GM19351 (cell line): ENCODE measurements at regions not wholly inside any gene's neighbourhood (a gene's known extent, or its start where the extent isn't known, plus 50 kb on each side); places are given as distances from the start of the nearest gene placed in this dataset.
"Not testable (repeated sequence)": the region's sequence is repeated elsewhere in the genome, so short reads cannot be mapped to it uniquely, and the experiment has no call there.

Experiments
- ATAC-seq: cut with Tn5 transposase; IDR thresholded peaks from one replicate; pipeline ENCODE4 v1.9.1; 2021; ENCODE audit warnings: mild to moderate bottlenecking, moderate library complexity; ENCODE audit not compliant: unreplicated experiment

- no peak for ATAC-seq
Measured at GRCh38 chr2:215833531-215834162, 179.7 kb downstream of the MREG start.

DNA sequence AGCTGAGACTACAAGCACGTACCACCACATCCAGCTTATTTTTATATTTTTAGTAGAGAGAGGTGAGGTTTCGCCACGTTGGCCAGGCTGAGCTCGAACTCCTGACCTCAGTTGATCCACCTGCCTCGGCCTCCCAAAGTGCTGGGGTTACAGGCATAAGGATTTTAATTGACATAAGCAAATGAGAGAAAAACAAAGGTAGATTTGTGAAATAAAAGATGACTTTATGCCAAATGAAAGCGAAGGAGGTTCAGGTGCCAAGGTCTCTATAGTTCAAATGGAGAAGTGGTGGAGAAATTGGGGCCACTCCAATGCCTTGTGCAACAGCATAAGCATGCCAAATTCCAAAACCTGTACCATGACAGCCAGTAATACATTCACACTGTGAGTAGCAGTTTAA is 180.6 kb downstream of the MREG start:
- no peak for ATAC-seq

DNA sequence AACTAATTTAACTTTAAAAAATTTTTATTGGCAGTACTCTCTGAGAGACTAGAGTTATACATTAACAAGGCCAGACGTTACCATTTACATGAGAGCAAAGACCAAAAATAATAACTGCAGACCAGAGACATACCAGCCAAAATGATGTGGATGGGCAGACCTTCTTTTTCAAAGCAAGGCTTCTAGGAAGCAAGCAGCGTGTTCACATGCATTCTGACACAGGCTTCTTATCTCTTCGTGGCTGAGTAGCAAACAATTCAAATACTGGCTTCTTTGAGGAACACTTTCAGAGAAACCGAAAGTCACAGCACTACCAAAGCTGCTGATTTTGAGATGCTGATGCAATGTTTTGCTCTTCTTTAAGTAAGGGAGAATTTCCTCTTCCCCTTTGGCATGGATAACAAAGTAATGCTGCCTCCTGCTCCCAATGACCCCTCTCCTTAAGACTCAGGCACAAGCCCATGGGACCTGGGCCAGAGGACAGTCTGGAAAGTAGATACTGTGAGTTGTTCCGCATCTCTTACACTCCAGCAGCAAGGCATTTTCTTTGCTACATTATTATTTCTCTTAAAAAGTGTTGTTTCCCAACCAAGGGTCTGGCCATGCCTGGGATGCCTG is 181.9 kb downstream of the MREG start:
- ATAC-seq, result peak; percentile 49

DNA sequence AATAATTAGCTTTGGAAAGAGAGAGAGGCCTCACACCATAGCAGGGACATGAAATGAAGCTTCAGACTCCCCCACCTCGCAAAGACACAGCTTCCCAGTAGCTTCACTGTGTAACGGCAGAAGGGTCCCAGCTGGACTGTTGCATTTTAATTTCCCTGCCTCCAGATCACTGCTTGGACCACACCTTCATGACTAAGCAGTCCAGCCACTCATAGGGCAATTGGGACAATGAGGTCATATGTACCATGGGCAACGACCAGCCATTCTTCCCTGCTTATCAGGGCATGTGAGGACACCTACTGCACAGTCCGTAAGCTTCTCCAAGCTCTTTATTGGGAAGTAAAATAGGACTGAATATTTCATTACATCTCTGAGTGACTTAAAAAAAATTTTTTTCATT is 183.0 kb downstream of the MREG start:
- no peak for ATAC-seq

GRCh38 chr2:215829261-215829660 is 184.1 kb downstream of the MREG start:
- ATAC-seq, result no peak

GRCh38 chr2:215828528-215829184 is 184.7 kb downstream of the MREG start:
- peak; percentile 92 for ATAC-seq

DNA sequence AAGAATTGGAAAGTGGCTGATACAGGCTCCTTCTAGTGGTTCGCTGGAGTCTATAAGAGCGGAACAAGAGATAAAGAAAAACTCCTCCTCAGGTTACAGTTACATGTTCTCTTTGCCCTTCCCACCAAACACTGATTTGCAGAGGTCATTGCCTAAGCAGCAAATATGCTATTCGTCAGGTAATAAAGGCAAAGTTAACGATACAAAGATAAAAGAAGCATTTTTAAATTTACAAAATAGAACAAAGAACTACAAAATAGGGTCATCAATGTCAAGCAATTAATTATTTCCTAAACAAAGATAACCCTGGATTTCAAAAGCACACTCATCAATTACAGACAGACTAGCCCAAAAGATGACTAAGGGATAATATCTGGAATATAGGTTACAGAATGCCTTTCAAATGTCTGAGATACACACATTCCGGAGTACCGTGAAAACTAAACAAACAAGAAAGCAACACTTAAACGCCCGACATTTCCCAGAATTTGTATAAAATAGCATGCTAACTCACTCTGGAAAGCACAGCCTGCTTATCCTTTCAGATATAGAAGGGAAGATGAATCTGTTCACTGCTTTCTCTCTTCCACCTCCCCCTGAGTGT is 186.4 kb downstream of the MREG start:
- no peak for ATAC-seq

DNA sequence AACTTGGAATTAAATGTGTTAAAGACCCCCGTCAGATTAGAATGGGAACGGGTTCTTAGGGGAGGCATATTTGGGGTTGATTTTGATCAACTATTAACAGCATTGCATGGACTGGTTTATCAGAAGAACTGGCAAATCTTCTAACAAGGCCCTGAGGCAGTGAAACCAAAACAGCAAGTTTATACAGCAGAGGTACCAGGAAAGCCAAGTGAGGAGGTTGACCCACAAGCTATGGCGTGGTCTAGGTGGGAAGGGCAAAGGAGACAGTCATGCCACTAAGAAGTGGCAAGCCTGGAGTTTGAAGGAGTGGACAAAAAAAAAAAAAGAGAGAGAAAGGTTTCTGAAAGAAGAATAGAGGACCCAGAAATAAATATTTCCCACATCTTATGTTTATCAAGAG is 187.0 kb downstream of the MREG start:
- ATAC-seq, result no peak

GRCh38 chr2:215825707-215826106 is 187.6 kb downstream of the MREG start:
- ATAC-seq, result no peak

DNA sequence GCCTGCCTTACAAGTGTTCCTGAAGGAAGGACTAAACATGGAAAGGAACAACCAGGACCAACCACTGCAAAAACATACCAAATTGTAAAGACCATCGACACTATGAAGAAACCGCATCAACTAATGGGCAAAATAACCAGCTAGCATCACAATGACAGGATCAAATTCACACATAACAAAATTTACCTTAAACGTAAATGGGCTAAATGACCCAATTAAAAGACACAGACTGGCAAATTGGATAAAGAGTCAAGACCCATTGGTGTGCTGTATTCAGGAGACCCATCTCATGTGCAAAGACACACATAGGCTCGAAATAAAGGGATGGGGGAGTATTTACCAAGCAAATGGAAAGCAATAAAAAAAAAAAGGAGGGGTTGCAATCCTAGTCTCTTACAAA is 192.1 kb downstream of the MREG start:
- not testable (repeated sequence) for ATAC-seq

DNA sequence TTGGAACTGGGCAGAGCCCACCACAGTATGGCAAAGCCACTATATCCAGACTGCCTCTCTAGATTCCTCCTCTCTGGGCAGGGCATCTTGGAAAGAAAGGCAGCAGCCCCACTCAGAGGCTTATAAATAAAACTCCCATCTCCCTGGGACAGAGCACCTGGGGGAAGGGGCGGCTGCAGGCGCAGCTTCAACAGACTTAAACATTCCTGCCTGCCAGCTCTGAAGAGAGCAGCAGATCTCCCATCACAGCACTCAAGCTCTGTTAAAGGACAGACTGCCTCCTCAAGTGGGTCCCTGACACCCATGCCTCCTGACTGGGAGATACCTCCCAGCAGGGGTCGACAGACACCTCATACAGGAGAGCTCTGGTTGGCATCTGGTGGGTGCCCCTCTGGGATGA is 193.6 kb downstream of the MREG start:
- ATAC-seq, result not testable (repeated sequence)

GRCh38 chr2:215817046-215817445 is 196.3 kb downstream of the MREG start:
- no peak for ATAC-seq

- ATAC-seq, result no peak
Measured at GRCh38 chr2:215816424-215816823, 196.9 kb downstream of the MREG start.

- ATAC-seq, result no peak
Measured at GRCh38 chr2:215815960-215816359, 197.4 kb downstream of the MREG start.

DNA sequence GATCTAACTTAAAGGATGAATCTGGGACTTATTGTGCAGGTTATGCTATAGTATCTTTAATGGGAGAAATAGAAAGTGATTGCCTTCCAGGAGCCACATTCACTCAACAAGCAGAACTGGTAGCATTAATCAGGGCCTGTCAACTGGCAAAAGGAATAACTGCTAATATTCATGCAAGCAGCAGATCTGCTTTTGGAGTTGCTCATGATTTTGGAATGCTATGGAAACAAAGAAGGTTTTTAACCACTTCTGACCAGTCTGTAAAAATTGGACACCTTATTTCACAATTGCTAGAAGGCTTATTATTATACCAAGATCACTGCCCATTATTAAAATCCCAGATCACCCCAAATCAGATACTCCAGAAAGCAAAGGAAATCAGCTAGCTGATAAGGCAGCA is 200.4 kb downstream of the MREG start:
- no peak for ATAC-seq

- ATAC-seq, result peak; percentile 94
Measured at GRCh38 chr2:215811409-215812345, 201.7 kb downstream of the MREG start.

DNA sequence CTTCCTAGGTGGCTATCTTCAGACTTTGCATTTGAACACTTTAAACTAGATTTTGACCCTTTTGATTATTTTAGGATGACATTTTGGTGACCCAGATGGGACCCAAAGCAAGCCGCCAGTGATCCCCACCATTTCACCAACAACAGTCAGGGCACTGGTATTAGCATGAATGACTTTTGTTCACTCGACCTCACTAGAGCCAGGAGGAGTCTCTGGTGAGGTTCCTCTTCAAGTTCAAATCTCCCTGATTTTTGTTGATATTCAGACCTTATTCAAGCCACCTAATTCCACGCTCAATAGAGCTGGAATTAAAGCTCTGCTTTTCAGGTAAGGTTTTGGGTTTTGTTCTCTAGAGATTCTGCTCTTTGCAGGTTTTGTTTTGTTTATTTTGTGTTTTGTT is 202.3 kb downstream of the MREG start:
- peak; percentile 32 for ATAC-seq

- ATAC-seq, result no peak
Measured at GRCh38 chr2:215808996-215809395, 204.4 kb downstream of the MREG start.

GRCh38 chr2:215808194-215808593 is 205.2 kb downstream of the MREG start:
- ATAC-seq, result no peak

GRCh38 chr2:215805493-215805892 is 207.9 kb downstream of the MREG start:
- ATAC-seq, result no peak

- no peak for ATAC-seq
Measured at GRCh38 chr2:215803150-215803549, 210.2 kb downstream of the MREG start.
